BLaER1 treated with 17β-estradiol and CSF1 and Interleukin-3, amounts not matched to agents 10 nM and 100 nM (cell line): ENCODE measurements at regions not wholly inside any gene's neighbourhood (a gene's known extent, or its start where the extent isn't known, plus 50 kb on each side); places are given as distances from the start of the nearest gene placed in this dataset.

Experiments used
- H3K27ac ChIP-seq, 11 experiments: shearing (Covaris generic); formaldehyde crosslinking; 2 replicates each; pipeline ENCODE4 v1.8.1; 2022
- H3K27me3 ChIP-seq, 11 experiments: shearing (Covaris generic); formaldehyde crosslinking; 2 replicates each; pipeline ENCODE4 v1.8.1; 2022
- H3K36me3 ChIP-seq, 11 experiments: shearing (Covaris generic); formaldehyde crosslinking; 2 replicates each; pipeline ENCODE4 v1.8.1; 2022
- H3K4me1 ChIP-seq, 10 experiments: shearing (Covaris generic); formaldehyde crosslinking; 2 replicates each; pipeline ENCODE4 v1.8.1; 2022
- H3K4me2 ChIP-seq, 11 experiments: shearing (Covaris generic); formaldehyde crosslinking; 2 replicates each; pipeline ENCODE4 v1.8.1; 2022
- H3K4me3 ChIP-seq, 10 experiments: shearing (Covaris generic); formaldehyde crosslinking; 2 replicates each; pipeline ENCODE4 v1.8.1; 2022
- H3K9ac ChIP-seq, 11 experiments: shearing (Covaris generic); formaldehyde crosslinking; 2 replicates each; pipeline ENCODE4 v1.8.1; 2022
- H3K9me3 ChIP-seq, 11 experiments: shearing (Covaris generic); formaldehyde crosslinking; replicated peaks in 1 of 11; 2 replicates each; pipeline ENCODE4 v1.8.1; 2022
- H4K20me1 ChIP-seq, 11 experiments: shearing (Covaris generic); formaldehyde crosslinking; 2 replicates each; pipeline ENCODE4 v1.8.1; 2022
- Cebpa-rat ChIP-seq, 11 experiments: shearing (Covaris generic); IDR thresholded peaks; 2 replicates each; pipeline ENCODE4 v1.8.1; 2022

DNA sequence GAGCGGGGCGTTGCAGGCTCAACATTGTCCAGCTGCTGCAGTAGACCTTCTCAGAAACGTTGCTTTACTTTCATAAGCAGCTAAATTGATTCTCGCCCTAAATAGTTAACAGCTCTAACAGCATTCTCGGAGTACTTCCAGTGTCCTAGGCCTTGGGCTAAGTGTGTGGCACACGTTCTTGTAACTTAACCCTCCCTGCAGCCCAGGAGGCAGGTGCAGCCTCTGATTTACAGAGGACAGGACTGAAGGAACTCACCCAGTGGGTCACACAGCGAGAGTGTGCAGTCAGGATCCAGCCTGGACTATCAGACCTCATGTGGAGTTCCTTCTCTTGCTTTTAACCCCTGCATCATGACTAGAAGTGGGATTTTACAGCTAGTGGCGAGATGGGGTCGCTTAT is 312.8 kb upstream of the C2CD4B start:
- Histone ChIP-seq H3K4me2 (no peak overlapping the region), H3K9ac (no peak overlapping the region), H3K36me3 (no peaks in the 10 kb centered on the region), H3K9me3 (no peaks in the 10 kb centered on the region), H3K4me1 (peaks cover 4 to 14% (median 7%) of the 10 kb centered on the region in 10 experiments; a peak in 19 of 20 replicates), H3K27ac (no peak overlapping the region), H4K20me1 (no peaks in the 10 kb centered on the region), H3K4me3 (no peak overlapping the region), H3K27me3 (no peaks in the 10 kb centered on the region)
- TF ChIP-seq Cebpa-rat (IDR thresholded peaks at IDR 0.05): no peak

DNA sequence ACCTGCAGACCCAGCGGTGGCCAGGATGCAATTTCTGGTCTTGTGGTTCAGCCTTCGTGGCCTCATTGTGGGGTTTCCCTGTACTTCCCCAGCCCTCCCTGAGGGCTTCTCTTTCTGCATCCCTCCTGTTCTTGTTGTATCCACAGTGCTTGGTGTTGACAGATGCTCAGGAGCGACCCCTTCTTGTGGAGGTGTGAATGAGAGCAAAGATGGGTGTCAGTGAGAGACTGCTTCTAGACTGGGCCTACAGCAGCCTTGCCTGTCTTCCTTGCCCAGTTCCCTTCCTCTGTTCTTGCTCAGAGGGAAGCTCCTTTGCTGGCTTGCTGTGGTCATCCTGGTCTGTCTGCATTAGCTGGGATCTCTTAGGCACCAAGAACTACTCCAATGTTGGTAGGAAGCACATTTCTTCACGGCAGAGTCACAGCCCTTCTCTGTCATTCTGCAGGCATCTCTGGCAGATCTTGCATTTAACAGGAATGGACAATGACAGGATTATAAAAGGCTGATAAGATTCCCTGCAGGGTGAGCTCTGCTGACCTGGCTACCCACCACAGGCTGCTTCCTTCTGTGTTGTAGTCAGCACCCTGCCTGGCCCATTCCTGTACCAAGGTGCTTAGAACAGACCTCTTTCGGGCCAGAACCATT is 317.8 kb upstream of the C2CD4B start:
- Histone ChIP-seq H3K27me3 (no peaks in the 10 kb centered on the region), H3K4me2 (no peak overlapping the region), H3K9me3 (no peaks in the 10 kb centered on the region), H4K20me1 (no peaks in the 10 kb centered on the region), H3K36me3 (no peaks in the 10 kb centered on the region), H3K9ac (no peak overlapping the region), H3K4me3 (no peak overlapping the region), H3K4me1 (0 out of 20 replicates have a peak, but pooled peaks cover 0 to 3% (median 0%) of the 10 kb centered on the region in 10 experiments), H3K27ac (no peak overlapping the region)
- TF ChIP-seq Cebpa-rat (IDR thresholded peaks at IDR 0.05): no peak

DNA sequence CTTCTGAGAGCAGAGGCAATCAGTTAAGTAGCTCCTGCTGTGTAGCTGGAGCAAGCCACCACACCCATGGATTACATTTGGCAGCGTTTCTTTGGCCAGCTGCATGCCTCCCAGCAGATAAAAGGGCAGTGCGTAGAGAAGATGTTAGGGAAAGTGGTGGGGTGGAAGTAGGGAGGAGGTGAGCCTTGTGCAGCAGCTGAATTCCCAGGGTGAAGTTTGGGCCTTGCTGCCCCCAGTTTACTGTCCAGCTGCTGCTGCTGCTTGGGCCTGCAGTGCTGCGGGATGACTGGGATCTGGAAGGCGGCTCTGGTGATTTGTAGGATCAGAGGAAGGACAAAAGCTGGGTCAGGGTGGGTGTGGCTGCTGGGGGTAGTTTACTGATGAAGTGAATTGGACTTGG is 318.7 kb upstream of the C2CD4B start:
- H3K4me1 ChIP-seq: 0 out of 20 replicates have a peak, but pooled peaks cover 0 to 3% (median 0%) of the 10 kb centered on the region in 10 experiments
- H3K27me3 ChIP-seq: no peaks in the 10 kb centered on the region
- no peak overlapping the region for H3K4me2 ChIP-seq
- no peak overlapping the region for H3K27ac ChIP-seq
- H3K9ac ChIP-seq: no peak overlapping the region
- TF ChIP-seq Cebpa-rat (IDR thresholded peaks at IDR 0.05): no peak
- no peak overlapping the region for H3K4me3 ChIP-seq
- H4K20me1 ChIP-seq: no peaks in the 10 kb centered on the region
- H3K9me3 ChIP-seq: no peaks in the 10 kb centered on the region
- H3K36me3 ChIP-seq: no peaks in the 10 kb centered on the region

DNA sequence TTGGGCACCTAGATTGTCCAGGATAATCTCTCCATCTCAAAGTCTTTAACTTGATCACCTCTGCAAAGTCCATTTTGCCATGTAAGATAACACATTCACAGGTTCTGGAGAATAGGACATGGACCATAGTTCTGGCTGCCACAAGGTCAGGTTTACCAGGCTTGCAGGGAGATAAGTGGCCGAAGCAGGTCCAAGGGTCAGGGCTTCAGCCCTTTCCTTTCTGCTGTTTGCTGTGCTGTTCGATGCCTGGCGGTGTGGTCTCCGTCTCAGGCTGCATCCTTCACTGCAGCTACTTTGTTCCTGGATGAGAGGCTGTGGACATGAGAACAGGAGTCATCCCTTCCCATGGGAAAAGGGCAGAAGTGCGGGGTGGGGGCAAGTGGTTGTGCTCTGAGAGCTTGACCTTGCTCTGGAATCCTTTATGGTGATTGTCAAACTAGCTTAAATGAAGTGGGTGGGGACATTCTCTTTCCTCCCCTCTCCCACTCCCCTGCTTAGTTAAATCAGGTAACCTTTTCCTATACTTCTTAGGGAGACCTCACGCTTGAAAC is 320.2 kb upstream of the C2CD4B start:
- H3K4me2 ChIP-seq: no peak overlapping the region
- H3K4me3 ChIP-seq: no peak overlapping the region
- H4K20me1 ChIP-seq: no peaks in the 10 kb centered on the region
- 0 out of 20 replicates have a peak, but pooled peaks cover 0 to 3% (median 0%) of the 10 kb centered on the region in 10 experiments for H3K4me1 ChIP-seq
- no peaks in the 10 kb centered on the region for H3K27me3 ChIP-seq
- no peak overlapping the region for H3K9ac ChIP-seq
- H3K36me3 ChIP-seq: no peaks in the 10 kb centered on the region
- no peak for TF ChIP-seq Cebpa-rat (IDR thresholded peaks at IDR 0.05)
- no peak overlapping the region for H3K27ac ChIP-seq
- H3K9me3 ChIP-seq: no peaks in the 10 kb centered on the region

DNA sequence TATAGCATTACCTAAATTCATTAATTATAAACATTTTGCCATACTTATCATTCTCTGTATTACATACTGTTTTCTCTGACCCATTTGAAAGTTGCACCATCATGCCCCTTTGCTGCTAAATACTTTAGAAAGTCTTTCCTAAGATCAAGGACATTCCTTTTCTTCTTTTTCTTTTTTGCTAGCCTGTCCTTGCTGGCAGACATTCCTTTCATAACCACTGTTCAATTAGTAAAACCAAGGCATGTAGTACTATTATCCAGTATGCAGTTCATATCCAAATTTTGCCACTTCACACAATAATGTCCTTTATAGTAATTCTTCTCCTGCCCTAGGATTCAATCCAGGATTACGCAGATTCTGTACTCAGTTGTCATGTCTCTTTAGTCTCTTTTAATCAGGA is 321.0 kb upstream of the C2CD4B start:
- TF ChIP-seq Cebpa-rat (IDR thresholded peaks at IDR 0.05): no peak
- Histone ChIP-seq H3K9ac (no peak overlapping the region), H3K27ac (no peak overlapping the region), H3K36me3 (no peaks in the 10 kb centered on the region), H3K4me1 (0 out of 20 replicates have a peak, but pooled peaks cover 0 to 3% (median 0%) of the 10 kb centered on the region in 10 experiments), H3K4me3 (no peak overlapping the region), H4K20me1 (no peaks in the 10 kb centered on the region), H3K27me3 (no peaks in the 10 kb centered on the region), H3K9me3 (no peaks in the 10 kb centered on the region), H3K4me2 (no peak overlapping the region)

DNA sequence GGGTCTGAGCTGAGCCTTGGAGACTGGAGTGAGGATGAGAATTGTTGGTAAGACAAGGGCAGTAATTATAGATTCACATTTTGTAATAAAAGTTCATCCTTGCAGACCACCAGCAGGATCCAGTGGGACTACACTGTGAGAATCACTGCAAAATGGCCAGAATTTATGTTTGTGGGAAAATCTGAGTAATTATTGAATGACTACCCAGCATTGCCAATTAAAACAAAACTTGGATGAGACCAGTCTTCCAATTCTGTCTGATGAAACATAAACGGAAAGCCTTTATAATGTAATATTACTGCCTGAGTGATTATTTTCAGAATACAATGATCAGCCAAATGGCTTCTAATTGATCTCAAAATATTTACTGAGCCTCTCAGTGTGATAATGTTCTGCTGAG is 323.3 kb upstream of the C2CD4B start:
- H3K9ac ChIP-seq: no peak overlapping the region
- H3K27ac ChIP-seq: no peak overlapping the region
- no peak overlapping the region for H3K4me3 ChIP-seq
- H3K36me3 ChIP-seq: no peaks in the 10 kb centered on the region
- H3K27me3 ChIP-seq: no peaks in the 10 kb centered on the region
- no peaks in the 10 kb centered on the region for H3K4me1 ChIP-seq
- H3K4me2 ChIP-seq: no peak overlapping the region
- no peaks in the 10 kb centered on the region for H4K20me1 ChIP-seq
- H3K9me3 ChIP-seq: no peaks in the 10 kb centered on the region
- no peak for TF ChIP-seq Cebpa-rat (IDR thresholded peaks at IDR 0.05)

DNA sequence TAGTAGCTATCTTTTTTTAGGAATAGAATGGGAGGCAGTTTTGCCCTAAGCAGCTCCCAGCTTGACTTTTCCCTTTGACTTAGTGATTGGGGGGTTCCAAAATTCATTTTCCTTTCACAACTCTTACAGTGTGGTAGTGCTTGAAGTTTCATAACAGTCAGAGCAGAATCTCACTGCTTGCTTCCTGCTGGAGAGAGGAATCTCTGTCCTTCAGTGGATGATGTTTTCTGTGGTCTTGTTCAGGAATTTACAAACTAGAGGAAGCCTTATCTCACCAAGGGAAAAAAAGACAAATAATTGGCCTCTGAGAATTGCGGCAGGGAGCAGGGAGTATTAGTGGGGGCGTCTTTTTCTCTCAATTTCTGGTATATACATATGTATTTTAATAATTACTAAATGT is 326.6 kb upstream of the C2CD4B start:
- H3K27me3 ChIP-seq: no peaks in the 10 kb centered on the region
- no peaks in the 10 kb centered on the region for H4K20me1 ChIP-seq
- H3K4me2 ChIP-seq: no peak overlapping the region
- H3K4me1 ChIP-seq: peaks cover 0 to 6% (median 0%) of the 10 kb centered on the region in 10 experiments; a peak in 1 of 20 replicates
- H3K27ac ChIP-seq: no peak overlapping the region
- TF ChIP-seq Cebpa-rat (IDR thresholded peaks at IDR 0.05): no peak
- no peak overlapping the region for H3K4me3 ChIP-seq
- no peaks in the 10 kb centered on the region for H3K36me3 ChIP-seq
- no peaks in the 10 kb centered on the region for H3K9me3 ChIP-seq
- no peak overlapping the region for H3K9ac ChIP-seq

DNA sequence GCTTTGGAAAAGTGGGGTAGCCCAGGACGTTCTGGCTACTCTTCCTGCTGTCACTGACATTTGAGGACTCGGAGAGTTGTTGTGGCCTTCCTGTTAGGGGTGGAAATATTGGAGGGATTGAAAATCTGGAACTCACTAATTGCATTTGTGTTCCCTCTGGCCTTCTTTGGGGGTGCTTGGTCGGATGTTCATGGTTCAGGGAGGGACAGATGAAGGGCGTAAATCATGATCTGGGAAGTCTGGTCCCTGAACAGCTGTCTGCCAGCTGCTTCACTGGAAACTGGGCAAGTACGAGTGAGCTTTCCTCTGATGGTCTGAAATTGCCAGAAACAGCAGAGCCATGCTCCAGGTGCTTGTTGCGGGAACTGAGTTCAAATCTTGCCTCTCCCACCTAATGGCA is 327.8 kb upstream of the C2CD4B start:
- no peak overlapping the region for H3K4me2 ChIP-seq
- no peak overlapping the region for H3K27ac ChIP-seq
- H3K4me3 ChIP-seq: no peak overlapping the region
- no peaks in the 10 kb centered on the region for H4K20me1 ChIP-seq
- no peaks in the 10 kb centered on the region for H3K36me3 ChIP-seq
- H3K4me1 ChIP-seq: peaks cover 0 to 6% (median 0%) of the 10 kb centered on the region in 10 experiments; a peak in 1 of 20 replicates
- no peak overlapping the region for H3K9ac ChIP-seq
- H3K9me3 ChIP-seq: no peaks in the 10 kb centered on the region
- H3K27me3 ChIP-seq: no peaks in the 10 kb centered on the region
- TF ChIP-seq Cebpa-rat (IDR thresholded peaks at IDR 0.05): no peak

DNA sequence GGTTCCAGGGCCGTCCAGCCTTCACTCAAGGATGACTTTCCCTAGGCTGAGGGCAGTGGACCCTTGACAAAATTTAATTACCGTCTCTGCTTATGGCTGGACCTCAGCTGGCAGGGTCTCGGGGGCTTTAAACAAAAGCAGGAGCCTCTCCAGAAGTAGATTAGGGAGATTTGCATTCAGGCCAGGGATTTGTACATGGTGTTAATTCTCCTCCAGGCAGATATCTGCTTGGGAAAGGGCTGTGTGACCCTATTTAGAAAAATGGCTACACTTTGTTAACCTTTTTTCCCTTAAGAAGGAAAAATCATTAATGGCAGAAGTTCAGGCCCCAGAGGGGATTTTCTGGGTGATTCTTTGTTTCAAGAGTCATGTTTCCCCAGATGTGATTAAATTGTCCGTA is 329.1 kb upstream of the C2CD4B start:
- H3K9me3 ChIP-seq: no peaks in the 10 kb centered on the region
- TF ChIP-seq Cebpa-rat (IDR thresholded peaks at IDR 0.05): no peak
- H4K20me1 ChIP-seq: no peaks in the 10 kb centered on the region
- no peak overlapping the region for H3K27ac ChIP-seq
- H3K4me2 ChIP-seq: no peak overlapping the region
- H3K27me3 ChIP-seq: no peaks in the 10 kb centered on the region
- H3K36me3 ChIP-seq: no peaks in the 10 kb centered on the region
- H3K9ac ChIP-seq: no peak overlapping the region
- no peak overlapping the region for H3K4me3 ChIP-seq
- peaks cover 0 to 6% (median 0%) of the 10 kb centered on the region in 10 experiments; a peak in 1 of 20 replicates for H3K4me1 ChIP-seq
